ENCODE measurements at regions not wholly inside any gene's neighbourhood (a gene's known extent, or its start where the extent isn't known, plus 50 kb on each side); places are given as distances from the start of the nearest gene placed in this dataset.

DNA sequence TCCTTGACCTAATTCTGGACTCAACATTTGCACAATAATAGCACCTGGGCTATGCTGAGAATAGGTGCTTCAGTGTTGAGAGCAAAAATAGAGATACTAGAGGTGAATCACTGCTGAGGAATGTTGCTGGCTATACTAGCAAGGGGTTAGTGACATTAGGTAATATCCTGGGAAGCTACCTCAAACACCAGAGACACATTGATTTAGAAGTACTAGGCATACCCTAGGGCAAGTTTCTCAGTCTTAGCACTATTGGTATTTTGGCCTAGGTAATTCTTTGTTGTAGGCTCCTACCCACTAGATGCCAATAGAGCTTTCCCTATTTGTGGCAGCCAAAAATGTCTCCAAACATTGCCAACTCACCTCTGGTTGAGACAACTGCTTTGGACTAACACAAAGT is 484.0 kb upstream of the MBL2 start:
- no peaks in the 10 kb centered on the region for H3K27me3 ChIP-seq
- H3K4me3 ChIP-seq = no peak overlapping the region
- no peak overlapping the region for H3K27ac ChIP-seq
- intact Hi-C loops (cut with DNase I) = no loop called here
- no peaks in the 10 kb centered on the region for H3K36me3 ChIP-seq (replicated peaks in 1 of 2; ENCODE audit: insufficient read depth in 1 of 2, low read depth in 2 of 2)
- no peaks in the 10 kb centered on the region for H3K9me3 ChIP-seq
- TF ChIP-seq, protein P1, sequence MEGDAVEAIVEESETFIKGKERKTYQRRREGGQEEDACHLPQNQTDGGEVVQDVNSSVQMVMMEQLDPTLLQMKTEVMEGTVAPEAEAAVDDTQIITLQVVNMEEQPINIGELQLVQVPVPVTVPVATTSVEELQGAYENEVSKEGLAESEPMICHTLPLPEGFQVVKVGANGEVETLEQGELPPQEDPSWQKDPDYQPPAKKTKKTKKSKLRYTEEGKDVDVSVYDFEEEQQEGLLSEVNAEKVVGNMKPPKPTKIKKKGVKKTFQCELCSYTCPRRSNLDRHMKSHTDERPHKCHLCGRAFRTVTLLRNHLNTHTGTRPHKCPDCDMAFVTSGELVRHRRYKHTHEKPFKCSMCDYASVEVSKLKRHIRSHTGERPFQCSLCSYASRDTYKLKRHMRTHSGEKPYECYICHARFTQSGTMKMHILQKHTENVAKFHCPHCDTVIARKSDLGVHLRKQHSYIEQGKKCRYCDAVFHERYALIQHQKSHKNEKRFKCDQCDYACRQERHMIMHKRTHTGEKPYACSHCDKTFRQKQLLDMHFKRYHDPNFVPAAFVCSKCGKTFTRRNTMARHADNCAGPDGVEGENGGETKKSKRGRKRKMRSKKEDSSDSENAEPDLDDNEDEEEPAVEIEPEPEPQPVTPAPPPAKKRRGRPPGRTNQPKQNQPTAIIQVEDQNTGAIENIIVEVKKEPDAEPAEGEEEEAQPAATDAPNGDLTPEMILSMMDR (IDR thresholded peaks at IDR 0.05) = no peak
- no peak for TF ChIP-seq POLR2A (IDR thresholded peaks at IDR 0.05)
- H3K4me1 ChIP-seq = no peaks in the 10 kb centered on the region
- DNase-seq (no peak), ATAC-seq (no peak)

DNA sequence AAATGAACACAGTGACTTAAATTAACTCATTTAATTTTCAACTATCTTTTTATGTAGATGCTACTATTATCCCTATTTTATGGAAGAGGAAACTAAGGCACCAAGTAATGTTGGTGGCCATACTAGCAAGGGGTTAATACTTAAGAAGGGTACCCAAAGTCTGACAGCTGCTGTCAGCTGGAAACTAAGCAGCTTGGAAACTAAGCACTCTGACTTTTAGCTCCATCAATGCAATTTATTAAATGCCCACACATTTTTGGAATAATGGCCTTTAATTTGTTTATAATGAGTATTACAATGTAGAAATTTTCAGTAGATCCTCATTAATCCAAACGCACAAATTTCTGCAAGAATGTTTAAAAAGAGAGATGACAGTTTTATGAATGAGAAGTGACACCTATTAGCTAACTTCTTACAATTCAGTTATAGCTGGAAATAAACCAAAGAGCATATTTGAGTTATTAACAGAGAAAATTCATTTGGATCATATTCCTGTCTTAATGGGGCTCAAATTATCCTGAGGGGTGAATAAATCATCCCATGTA is 483.1 kb upstream of the MBL2 start:
- no peak for DNase-seq
- H3K27ac ChIP-seq = no peak overlapping the region
- no peaks in the 10 kb centered on the region for H3K27me3 ChIP-seq
- intact Hi-C loops (cut with DNase I) = no loop called here
- 64% methylated on average over 1 of the region's 1 CpG for WGBS, 2 donors
- H3K9me3 ChIP-seq = no peaks in the 10 kb centered on the region
- no peak overlapping the region for H3K4me3 ChIP-seq
- ATAC-seq = no peak
- no peaks in the 10 kb centered on the region for H3K36me3 ChIP-seq (replicated peaks in 1 of 2; ENCODE audit: insufficient read depth in 1 of 2, low read depth in 2 of 2)
- H3K4me1 ChIP-seq = no peaks in the 10 kb centered on the region
- TF ChIP-seq, protein P1 (IDR thresholded peaks at IDR 0.05) = no peak
- TF ChIP-seq POLR2A (IDR thresholded peaks at IDR 0.05) = no peak

DNA sequence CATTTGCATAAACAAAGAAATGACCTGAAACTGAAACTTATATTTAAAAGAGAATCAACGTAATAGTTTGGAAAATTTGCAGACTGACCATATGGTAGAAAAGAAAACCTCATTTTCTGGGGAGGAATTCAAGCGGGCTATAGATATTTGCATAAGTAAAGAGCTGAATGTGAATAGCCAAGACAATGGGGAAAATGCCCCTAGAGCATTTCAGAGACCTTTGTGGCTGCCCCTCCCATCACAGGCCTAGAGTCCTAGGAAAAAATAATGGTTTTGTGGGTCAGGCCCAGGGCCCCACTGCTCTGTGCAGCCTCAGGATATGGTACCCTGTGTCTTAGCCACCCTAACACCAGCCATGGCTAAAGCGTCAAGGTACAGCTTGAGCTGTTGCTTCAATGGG is 480.6 kb upstream of the MBL2 start:
- ATAC-seq (no peak), DNase-seq (no peak)
- 54 to 83% methylated on average over 2 to 3 of the region's 3 CpGs for WGBS, 2 donors
- no peaks in the 10 kb centered on the region for H3K36me3 ChIP-seq (replicated peaks in 1 of 2; ENCODE audit: insufficient read depth in 1 of 2, low read depth in 2 of 2)
- H3K27me3 ChIP-seq = no peaks in the 10 kb centered on the region
- H3K4me3 ChIP-seq = no peak overlapping the region
- no peak for TF ChIP-seq POLR2A (IDR thresholded peaks at IDR 0.05)
- TF ChIP-seq, protein P1 (IDR thresholded peaks at IDR 0.05) = no peak
- intact Hi-C loops (cut with DNase I) = no loop called here
- H3K27ac ChIP-seq = no peak overlapping the region
- no peaks in the 10 kb centered on the region for H3K4me1 ChIP-seq
- no peaks in the 10 kb centered on the region for H3K9me3 ChIP-seq

DNA sequence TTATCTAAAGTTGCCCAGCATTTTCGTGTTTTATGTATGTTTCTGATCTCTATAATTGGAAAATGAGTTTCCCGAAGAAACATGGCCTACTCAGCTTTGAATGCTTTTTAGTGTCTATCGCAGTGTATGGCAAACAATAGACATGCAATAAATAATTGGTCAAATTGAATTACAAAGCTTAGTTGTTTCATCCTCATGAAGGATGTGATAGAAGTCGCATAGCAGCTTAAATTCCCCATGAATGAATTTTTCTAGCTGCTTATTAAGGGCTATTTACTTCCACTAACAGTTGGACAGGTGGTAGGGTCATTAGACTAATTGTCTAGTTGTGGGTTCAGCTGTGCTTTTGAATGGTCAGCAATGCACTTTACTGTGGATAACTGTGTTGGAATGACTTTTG is 467.3 kb upstream of the MBL2 start:
- H3K9me3 ChIP-seq = no peaks in the 10 kb centered on the region
- intact Hi-C loops (cut with DNase I) = no loop called here

DNA sequence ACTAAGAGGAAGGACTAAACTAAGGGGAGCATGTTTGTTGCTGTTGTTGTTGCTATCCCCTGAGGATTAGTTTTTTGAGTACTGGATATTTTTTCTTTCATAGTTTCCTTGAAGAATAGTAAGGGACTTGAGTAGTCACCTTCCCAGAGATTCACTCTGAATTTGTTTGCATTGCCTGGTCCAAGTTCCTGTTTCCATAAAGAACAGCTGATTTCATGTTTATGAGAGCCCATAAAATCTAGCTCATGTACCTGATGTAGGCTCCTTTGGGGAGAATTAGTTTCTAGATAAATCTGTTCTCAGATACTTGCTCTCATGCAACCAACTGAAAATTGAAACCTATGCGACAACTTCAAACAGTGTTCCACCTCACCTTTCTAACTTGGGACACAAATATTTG is 464.4 kb upstream of the MBL2 start:
- Histone ChIP-seq H3K27ac (no peak overlapping the region), H3K27me3 (no peaks in the 10 kb centered on the region), H3K36me3 (replicated peaks in 1 of 2; ENCODE audit: insufficient read depth in 1 of 2, low read depth in 2 of 2) (no peaks in the 10 kb centered on the region), H3K4me3 (no peak overlapping the region), H3K4me1 (no peaks in the 10 kb centered on the region), H3K9me3 (no peaks in the 10 kb centered on the region)
- TF ChIP-seq, protein P1 (IDR thresholded peaks at IDR 0.05) = no peak
- no peak for TF ChIP-seq POLR2A (IDR thresholded peaks at IDR 0.05)
- ATAC-seq (no peak), DNase-seq (no peak)
- intact Hi-C loops (cut with DNase I) = no loop called here
- 97 to 100% methylated on average over 1 of the region's 1 CpG for WGBS, 2 donors

More for the DNA sequence above, 467.3 kb upstream of the MBL2 start:
- H3K27ac ChIP-seq = no peak overlapping the region
- TF ChIP-seq POLR2A (IDR thresholded peaks at IDR 0.05) = no peak
- TF ChIP-seq, protein P1 (IDR thresholded peaks at IDR 0.05) = no peak
- no peaks in the 10 kb centered on the region for H3K36me3 ChIP-seq (replicated peaks in 1 of 2; ENCODE audit: insufficient read depth in 1 of 2, low read depth in 2 of 2)
- WGBS, 2 donors = 78 to 85% methylated on average over 4 of the region's 4 CpGs
- H3K27me3 ChIP-seq = no peaks in the 10 kb centered on the region
- ATAC-seq = no peak
- DNase-seq = no peak
- no peaks in the 10 kb centered on the region for H3K4me1 ChIP-seq
- no peak overlapping the region for H3K4me3 ChIP-seq
